B cell (primary cell): ENCODE measurements at regions not wholly inside any gene's neighbourhood (a gene's known extent, or its start where the extent isn't known, plus 50 kb on each side); places are given as distances from the start of the nearest gene placed in this dataset.
A peak's percentile ranks its signal among the peaks of the same experiment; 100 is the strongest.

Experiments
- ATAC-seq: fragments of 200-7000 bp; cut with Tn5 transposase; one replicate; pipeline ENCODE4 v1.10.0; 2021; ENCODE audit warnings: low read depth, mild to moderate bottlenecking, moderate number of reproducible peaks, moderate library complexity
- CTCF ChIA-PET: fragments of 350-600 bp; sonication (Branson Sonifier 250); formaldehyde crosslinking; loops from one replicate; lab custom pipeline; 2021; ENCODE audit warnings: antibody characterized with exemption, inconsistent platforms; lab: Charles Lee
- POLR2A ChIA-PET: fragments of 350-600 bp; sonication (Branson Sonifier 250); formaldehyde crosslinking; loops from one replicate; lab custom pipeline; 2021; ENCODE audit warnings: antibody characterized with exemption; lab: Charles Lee
- DNase-seq: peaks from one replicate; pipeline ENCODE4 v3.0.0; 2013
- H2AFZ ChIP-seq: 2 replicates; pipeline ENCODE4 v1.6.1; 2012; ENCODE audit warnings: mild to moderate bottlenecking, low read depth, low read length; ENCODE audit not compliant: insufficient read depth, poor library complexity, severe bottlenecking
- H3K27ac ChIP-seq, 2 donors: 1 replicate in 1 of 2; 2 replicates in 1 of 2; pipeline ENCODE4 v1.5.1; 2012 to 2013; ENCODE audit warnings: low read length in 2 of 2, mild to moderate bottlenecking in 2 of 2, moderate library complexity in 1 of 2
- H3K27me3 ChIP-seq, 4 experiments: fragments of 200-600 bp in 1 of 4; sonication (generic) in 1 of 4; replicated peaks in 1 of 4; 1 replicate in 2 of 4; 2 replicates in 2 of 4; pipeline versions ENCODE4 v1.6.1 to v1.7.0; 2013 to 2016; ENCODE audit warnings: low read length in 3 of 4, mild to moderate bottlenecking in 2 of 4, mixed read lengths in 1 of 4, moderate library complexity in 1 of 4; ENCODE audit not compliant: insufficient read depth in 4 of 4, control insufficient read depth in 3 of 4; ENCODE audit errors: control extremely low read depth in 1 of 4
- H3K36me3 ChIP-seq, 2 experiments: replicated peaks in 1 of 2; 1 replicate in 1 of 2; 2 replicates in 1 of 2; pipeline versions ENCODE4 v1.6.1 to v1.7.1; 2013; ENCODE audit warnings: low read length in 1 of 2; ENCODE audit not compliant: insufficient read depth in 2 of 2, control insufficient read depth in 1 of 2; ENCODE audit errors: control extremely low read depth in 1 of 2, extremely low read depth in 1 of 2
- H3K4me1 ChIP-seq, 2 donors: fragments of 200-600 bp in 1 of 2; sonication (generic) in 1 of 2; 1 replicate in 1 of 2; 2 replicates in 1 of 2; pipeline versions ENCODE4 v1.5.1 to v1.6.1; 2013 to 2017; ENCODE audit warnings: low read length in 2 of 2; ENCODE audit not compliant: control insufficient read depth in 2 of 2, insufficient read depth in 2 of 2
- H3K4me2 ChIP-seq: replicated peaks from 2 replicates; pipeline ENCODE3; 2012; ENCODE audit warnings: mild to moderate bottlenecking, low read depth, low read length; ENCODE audit not compliant: poor library complexity, severe bottlenecking
- H3K4me3 ChIP-seq, 5 experiments: fragments of 200-600 bp in 1 of 5; sonication (generic) in 1 of 5; 1 replicate in 3 of 5; 2 replicates in 2 of 5; pipeline versions ENCODE4 v1.5.1 to v1.7.0; 2011 to 2016; ENCODE audit warnings: low read length in 4 of 5, mild to moderate bottlenecking in 4 of 5, low read depth in 2 of 5, control low read depth in 1 of 5, moderate library complexity in 1 of 5; ENCODE audit not compliant: insufficient read depth in 1 of 5; ENCODE audit errors: control extremely low read depth in 1 of 5, extremely low read depth in 1 of 5
- H3K79me2 ChIP-seq: fragments of 200-600 bp; sonication (generic); one replicate; pipeline ENCODE4 v1.6.0; 2016; ENCODE audit warnings: low read length; ENCODE audit not compliant: control insufficient read depth, insufficient read depth
- H3K9ac ChIP-seq: fragments of 200-600 bp; sonication (generic); 2 replicates; pipeline ENCODE4 v1.6.1; 2017; ENCODE audit warnings: mild to moderate bottlenecking, low read length, moderate library complexity
- H3K9me3 ChIP-seq, 3 donors: one replicate each; pipeline versions ENCODE4 v1.6.1 to v1.7.1; 2013; ENCODE audit warnings: low read length in 2 of 3; ENCODE audit not compliant: control insufficient read depth in 2 of 3, insufficient read depth in 1 of 3; ENCODE audit errors: control extremely low read depth in 1 of 3
- H4K20me1 ChIP-seq: 2 replicates; pipeline ENCODE4 v1.6.0; 2012; ENCODE audit warnings: mild to moderate bottlenecking, low read length; ENCODE audit not compliant: insufficient read depth, control insufficient read depth, poor library complexity, severe bottlenecking
- H3K27ac Mint-ChIP-seq: one replicate; pipeline ENCODE4 v1.8.0; 2021; ENCODE audit warnings: mixed read lengths
- H3K27me3 Mint-ChIP-seq: one replicate; pipeline ENCODE4 v1.8.0; 2021; ENCODE audit warnings: mixed read lengths
- H3K4me1 Mint-ChIP-seq: one replicate; pipeline ENCODE4 v1.8.0; 2021; ENCODE audit warnings: mixed read lengths
- H3K4me3 Mint-ChIP-seq: one replicate; pipeline ENCODE4 v1.8.0; 2021; ENCODE audit warnings: mixed read lengths
- H3K9me3 Mint-ChIP-seq: one replicate; pipeline ENCODE4 v1.8.0; 2022; ENCODE audit warnings: mixed read lengths; ENCODE audit not compliant: insufficient read depth
- EZH2 ChIP-seq: IDR thresholded peaks from 2 replicates; pipeline ENCODE4 v1.6.1; 2012; ENCODE audit warnings: borderline replicate concordance, low read depth, mild to moderate bottlenecking, moderate library complexity, low read length; ENCODE audit not compliant: insufficient read depth, poor library complexity, severe bottlenecking
- whole genome bisulfite sequencing: methylation state at CpG from one replicate; pipeline ENCODE4 v1.1.5; 2013; ENCODE audit warnings: missing lambda C conversion rate; ENCODE audit not compliant: insufficient coverage; 5-methylcytosine and 5-hydroxymethylcytosine counted together
- intact Hi-C: fragments of 100-400 bp; cut with micrococcal nuclease; formaldehyde crosslinking; loops from one replicate; pipeline ENCODE4 v1.10.0; 2022
- TF ChIP-seq, protein P1 (sequence below): fragments of 200-600 bp; IDR thresholded peaks from one replicate; pipeline ENCODE4 v1.8.0; 2022; ENCODE audit warnings: antibody characterized with exemption, mild to moderate bottlenecking

DNA sequence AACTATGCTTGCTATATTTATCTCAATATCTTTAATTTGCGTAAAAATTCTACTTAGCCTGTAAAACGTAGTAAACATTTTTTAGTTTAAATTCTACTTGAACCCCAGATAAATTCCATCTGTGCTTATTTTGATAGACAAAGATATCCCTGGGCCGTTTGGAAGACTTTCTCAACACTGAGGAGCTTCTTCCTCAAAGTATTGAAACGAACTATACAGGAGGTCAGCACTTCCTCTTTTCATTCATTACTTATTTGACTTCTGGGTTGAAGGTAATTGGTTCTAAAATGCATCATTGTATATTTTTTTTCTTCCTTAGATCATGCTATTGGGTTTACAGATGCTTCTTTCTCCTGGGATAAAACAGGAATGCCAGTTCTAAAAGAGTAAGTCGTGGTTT is 74.7 kb downstream of the HSPA13 start:
- H3K4me1 ChIP-seq: no peaks in the 10 kb centered on the region
- H3K9ac ChIP-seq: no peak overlapping the region
- ChIA-PET POLR2A (no interaction called here), CTCF (no interaction called here)
- no peak for ATAC-seq
- no peaks in the 10 kb centered on the region for H3K27me3 ChIP-seq
- no peak overlapping the region for H3K4me2 ChIP-seq
- H3K4me3 Mint-ChIP-seq: no peak overlapping the region
- no peak overlapping the region for H2AFZ ChIP-seq
- H3K27me3 Mint-ChIP-seq: peaks cover 6% of the 10 kb centered on the region
- no peaks in the 10 kb centered on the region for H3K36me3 ChIP-seq
- no peaks in the 10 kb centered on the region for H3K9me3 ChIP-seq
- intact Hi-C loops: loop anchor here (5.0 kb wide), 2 partner anchors 429 to 1174 kb away; no protein-coding TSS in a partner anchor
- H3K4me3 ChIP-seq: no peak overlapping the region
- no peaks in the 10 kb centered on the region for H3K4me1 Mint-ChIP-seq
- H3K79me2 ChIP-seq: no peaks in the 10 kb centered on the region
- peak; percentile 28 for DNase-seq
- H4K20me1 ChIP-seq: no peaks in the 10 kb centered on the region
- no peaks in the 10 kb centered on the region for H3K9me3 Mint-ChIP-seq
- TF ChIP-seq EZH2: no peak
- TF ChIP-seq, protein P1, sequence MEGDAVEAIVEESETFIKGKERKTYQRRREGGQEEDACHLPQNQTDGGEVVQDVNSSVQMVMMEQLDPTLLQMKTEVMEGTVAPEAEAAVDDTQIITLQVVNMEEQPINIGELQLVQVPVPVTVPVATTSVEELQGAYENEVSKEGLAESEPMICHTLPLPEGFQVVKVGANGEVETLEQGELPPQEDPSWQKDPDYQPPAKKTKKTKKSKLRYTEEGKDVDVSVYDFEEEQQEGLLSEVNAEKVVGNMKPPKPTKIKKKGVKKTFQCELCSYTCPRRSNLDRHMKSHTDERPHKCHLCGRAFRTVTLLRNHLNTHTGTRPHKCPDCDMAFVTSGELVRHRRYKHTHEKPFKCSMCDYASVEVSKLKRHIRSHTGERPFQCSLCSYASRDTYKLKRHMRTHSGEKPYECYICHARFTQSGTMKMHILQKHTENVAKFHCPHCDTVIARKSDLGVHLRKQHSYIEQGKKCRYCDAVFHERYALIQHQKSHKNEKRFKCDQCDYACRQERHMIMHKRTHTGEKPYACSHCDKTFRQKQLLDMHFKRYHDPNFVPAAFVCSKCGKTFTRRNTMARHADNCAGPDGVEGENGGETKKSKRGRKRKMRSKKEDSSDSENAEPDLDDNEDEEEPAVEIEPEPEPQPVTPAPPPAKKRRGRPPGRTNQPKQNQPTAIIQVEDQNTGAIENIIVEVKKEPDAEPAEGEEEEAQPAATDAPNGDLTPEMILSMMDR: no peak
- no peak overlapping the region for H3K27ac Mint-ChIP-seq
- H3K27ac ChIP-seq: no peak overlapping the region
- WGBS: no CpG with 5 or more reads among the region's 5 CpGs

DNA sequence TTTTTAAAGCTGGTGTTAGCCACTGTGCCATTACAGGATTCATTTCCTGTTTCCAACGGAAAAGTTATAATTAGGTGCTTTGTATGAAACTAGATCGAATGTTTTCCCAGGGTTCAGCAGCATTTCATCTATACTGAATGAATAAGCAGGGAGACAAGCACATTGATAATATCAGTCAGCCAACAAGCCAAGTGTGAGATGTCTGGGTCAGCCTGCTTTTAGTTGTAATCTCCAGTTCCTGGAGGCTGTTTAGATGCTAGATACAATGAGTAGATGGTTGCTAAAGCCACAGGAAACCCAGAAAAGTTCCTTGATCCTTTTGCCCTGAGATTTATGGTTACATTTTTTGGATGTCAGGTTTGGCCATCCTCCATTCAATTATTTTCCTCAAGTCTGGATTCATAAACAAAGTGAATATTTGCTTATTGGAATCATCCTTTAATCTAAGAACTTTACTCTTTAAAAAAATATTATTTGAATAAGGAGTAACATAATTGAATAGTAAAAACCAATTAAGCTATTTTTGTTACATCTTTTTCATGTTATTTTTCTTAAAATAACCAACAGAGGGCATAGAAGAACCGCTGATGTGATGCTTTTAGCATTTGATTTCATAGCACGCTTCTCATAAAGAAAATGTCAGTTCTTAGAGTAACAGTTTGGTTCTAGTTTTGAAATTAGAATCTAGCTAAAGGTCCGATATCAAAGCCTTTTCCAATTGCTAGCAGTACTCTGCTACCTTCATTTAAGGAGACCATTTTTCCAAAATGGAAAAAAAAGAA is 76.6 kb downstream of the HSPA13 start:
- no peak overlapping the region for H3K27ac ChIP-seq
- Mint-ChIP-seq H3K4me1 (no peaks in the 10 kb centered on the region), H3K27ac (no peak overlapping the region), H3K9me3 (no peaks in the 10 kb centered on the region), H3K4me3 (no peak overlapping the region), H3K27me3 (peaks cover 10% of the 10 kb centered on the region)
- no peak overlapping the region for H3K9ac ChIP-seq
- no peak overlapping the region for H2AFZ ChIP-seq
- intact Hi-C loops: loop anchor here (5.0 kb wide), 2 partner anchors 431 to 1176 kb away; no protein-coding TSS in a partner anchor
- DNase-seq (peak; percentile 3), ATAC-seq (no peak)
- H3K4me2 ChIP-seq: no peak overlapping the region
- H3K36me3 ChIP-seq: no peaks in the 10 kb centered on the region
- H3K9me3 ChIP-seq: no peaks in the 10 kb centered on the region
- H4K20me1 ChIP-seq: no peaks in the 10 kb centered on the region
- WGBS: no CpG with 5 or more reads among the region's 5 CpGs
- CTCF ChIA-PET: interaction anchor here (1.3 to 1.5 kb wide), 3 partner anchors 432 to 1176 kb away, joined by 3 to 8 read pairs (median 4); no protein-coding TSS in a partner anchor
- H3K27me3 ChIP-seq: no peaks in the 10 kb centered on the region
- TF ChIP-seq, protein P1: peak; percentile 45
- no peak for TF ChIP-seq EZH2
- H3K4me3 ChIP-seq: no peak overlapping the region
- H3K79me2 ChIP-seq: no peaks in the 10 kb centered on the region
- POLR2A ChIA-PET: no interaction called here
- no peaks in the 10 kb centered on the region for H3K4me1 ChIP-seq
